K562 (cell line): ENCODE measurements at regions not wholly inside any gene's neighbourhood (a gene's known extent, or its start where the extent isn't known, plus 50 kb on each side); places are given as distances from the start of the nearest gene placed in this dataset.
A peak's percentile ranks its signal among the peaks of the same experiment; 100 is the strongest.

Source experiments
- ATAC-seq: fragments of 200-7000 bp; cut with Tn5 transposase; 3 replicates; pipeline ENCODE4 v1.9.1; 2020; ENCODE audit warnings: moderate library complexity
- BruUV-seq: library from RNA; stranded (reverse); fragments of 400-500 nt; replicated peaks from 2 replicates; lab custom pipeline; 2021; lab: Mats Ljungman, UMichigan
- CTCF ChIA-PET: fragments of 300-600 bp; formaldehyde crosslinking; extraction: SDS; loops from one replicate; lab custom pipeline; 2021; ENCODE audit warnings: low intra/inter-chr PET ratio; lab: Yijun Ruan, JAX
- POLR2A ChIA-PET: fragments of 300-600, 350-650 bp; sonication (Branson Sonifier 250); formaldehyde crosslinking; extraction: SDS; loops from one replicate; lab custom pipeline; 2021; ENCODE audit warnings: antibody characterized with exemption, inconsistent platforms; lab: Yijun Ruan, JAX
- DNase-seq, 4 experiments: peaks; one replicate each; pipeline versions ENCODE4 v3.0.0 to v3.0.0-alpha.2; 2011 to 2018; ENCODE audit warnings: low spot score in 3 of 4, mixed read lengths in 3 of 4; ENCODE audit errors: extremely low read depth in 1 of 4
- FAIRE-seq: peaks from 2 replicates; lab custom pipeline; 2011; peaks lifted over from hg19 to GRCh38; lab: Jason Lieb, UNC
- H2AFZ ChIP-seq: 2 replicates; pipeline ENCODE4 v1.6.0; 2011; ENCODE audit warnings: low read depth, low read length, control low read depth, inconsistent platforms
- H3K27ac ChIP-seq: fragments of 200-600 bp; 3 replicates; pipeline ENCODE4 v1.8.0; 2011; ENCODE audit warnings: low read depth, mild to moderate bottlenecking, control low read depth, inconsistent platforms, low read length, moderate library complexity, mixed read lengths; ENCODE audit errors: extremely low read depth
- H3K27me3 ChIP-seq, 2 experiments: fragments of 300-600 bp in 1 of 2; 2 replicates in 1 of 2; 3 replicates in 1 of 2; pipeline versions ENCODE4 v1.6.0 to v1.8.0; 2011; ENCODE audit warnings: inconsistent platforms in 2 of 2, low read length in 2 of 2, mild to moderate bottlenecking in 1 of 2, mixed read lengths in 1 of 2, moderate library complexity in 1 of 2; ENCODE audit not compliant: control insufficient read depth in 2 of 2, insufficient read depth in 2 of 2
- H3K36me3 ChIP-seq: fragments of 300-600 bp; 3 replicates; pipeline ENCODE4 v1.8.0; 2011; ENCODE audit warnings: mild to moderate bottlenecking, low read length, inconsistent platforms; ENCODE audit not compliant: control insufficient read depth, insufficient read depth
- H3K4me1 ChIP-seq, 2 experiments: fragments of 200-600 bp in 1 of 2; replicated peaks in 1 of 2; 2 replicates in 1 of 2; 3 replicates in 1 of 2; pipeline versions ENCODE4 v1.5.1 to v1.8.0; 2011; ENCODE audit warnings: inconsistent platforms in 2 of 2, low read length in 2 of 2, mild to moderate bottlenecking in 1 of 2, mixed read lengths in 1 of 2, moderate library complexity in 1 of 2; ENCODE audit not compliant: control insufficient read depth in 2 of 2, insufficient read depth in 2 of 2
- H3K4me2 ChIP-seq: 2 replicates; pipeline ENCODE4 v1.6.1; 2011; ENCODE audit warnings: low read length, control low read depth, inconsistent platforms, mixed read lengths; ENCODE audit not compliant: insufficient read depth
- H3K4me3 ChIP-seq: fragments of 200-600 bp; sonication (generic), shearing (Covaris generic); 2 replicates; pipeline ENCODE4 v1.5.1; 2016; ENCODE audit warnings: control low read depth, inconsistent platforms
- H3K79me2 ChIP-seq: fragments of 200-600 bp; 3 replicates; pipeline ENCODE4 v1.8.0; 2011; ENCODE audit warnings: low read length, inconsistent platforms; ENCODE audit not compliant: control insufficient read depth, insufficient read depth
- H3K9ac ChIP-seq, 2 experiments: 2 replicates each; pipeline versions ENCODE4 v1.6.0 to v1.6.1; 2011; ENCODE audit warnings: low read depth in 2 of 2, low read length in 2 of 2, control low read depth in 1 of 2, inconsistent platforms in 1 of 2, mild to moderate bottlenecking in 1 of 2, mixed read lengths in 1 of 2; ENCODE audit not compliant: insufficient read depth in 1 of 2
- H3K9me1 ChIP-seq: one replicate; pipeline ENCODE4 v1.6.0; 2011; ENCODE audit warnings: inconsistent platforms, mild to moderate bottlenecking, low read length, moderate library complexity; ENCODE audit not compliant: control insufficient read depth, insufficient read depth
- H3K9me3 ChIP-seq: replicated peaks from 2 replicates; pipeline ENCODE4 v1.5.1; 2011; ENCODE audit warnings: low read depth, low read length, inconsistent platforms; ENCODE audit not compliant: control insufficient read depth, insufficient read depth
- H4K20me1 ChIP-seq: replicated peaks from 2 replicates; pipeline ENCODE4 v1.6.1; 2011; ENCODE audit warnings: low read length, inconsistent platforms, mixed read lengths; ENCODE audit not compliant: control insufficient read depth, insufficient read depth
- C11orf30 ChIP-seq: fragments of 450-650 bp; IDR thresholded peaks from 2 replicates; pipeline ENCODE4 v1.6.1; 2016; ENCODE audit warnings: low read depth, mild to moderate bottlenecking
- E2F1 ChIP-seq: sonication (generic); formaldehyde crosslinking; IDR thresholded peaks from 2 replicates; pipeline ENCODE4 v1.8.1; 2023; ENCODE audit warnings: mild to moderate bottlenecking, missing genetic modification reagents, moderate library complexity
- HNRNPH1 ChIP-seq: fragments of 200-400 bp; formaldehyde crosslinking; optimal IDR thresholded peaks from 2 replicates; pipeline ENCODE3; 2017; ENCODE audit warnings: low read depth, mild to moderate bottlenecking, low read length, moderate library complexity
- KLF1 ChIP-seq: fragments of 450-650 bp; IDR thresholded peaks from 2 replicates; pipeline ENCODE4 v1.6.1; 2016; ENCODE audit warnings: missing genetic modification characterization, missing compliant biosample characterization
- MAFF ChIP-seq: IDR thresholded peaks from 2 replicates; pipeline ENCODE4 v1.6.1; 2012; ENCODE audit warnings: low read length, improper control_type of control experiment
- MAFG ChIP-seq: fragments of 450-650 bp; conservative IDR thresholded peaks from 2 replicates; pipeline ENCODE4 v1.6.1; 2016; ENCODE audit warnings: missing genetic modification characterization, missing compliant biosample characterization
- MAFK ChIP-seq: IDR thresholded peaks from 2 replicates; pipeline ENCODE4 v1.6.1; 2011; ENCODE audit warnings: low read length, improper control_type of control experiment
- MBD2 ChIP-seq: sonication (generic); IDR thresholded peaks from 2 replicates; pipeline ENCODE4 v1.6.1; 2016; ENCODE audit warnings: low read depth, borderline replicate concordance
- WHSC1 ChIP-seq: IDR thresholded peaks from one replicate; pipeline ENCODE4 v1.6.1; 2012; ENCODE audit warnings: low read length, control low read depth, inconsistent platforms
- ZNF316 ChIP-seq: fragments of 450-650 bp; IDR thresholded peaks from 2 replicates; pipeline ENCODE4 v1.6.1; 2016
- WGBS: fragments of 100-300 bp; shearing (Covaris generic); methylation state at CpG from one replicate; pipeline ENCODE4 v1.1.6; 2016; ENCODE audit warnings: low coverage, mixed read lengths; ENCODE audit not compliant: insufficient coverage; ENCODE audit errors: missing lambda C conversion rate; 5-methylcytosine and 5-hydroxymethylcytosine counted together
- in situ Hi-C: fragments of 300-500 bp; cut with MboI; formaldehyde crosslinking; loops from 4 replicates; pipeline ENCODE4 v1.15.0; 2018; ENCODE audit warnings: inconsistent platforms, mixed read lengths
- intact Hi-C: fragments of 100-400 bp; cut with micrococcal nuclease; formaldehyde crosslinking; loops from 2 replicates; pipeline ENCODE4 v1.14.2; 2022
- TF ChIP-seq, protein P1 (sequence below): fragments of 450-650 bp; formaldehyde crosslinking; IDR thresholded peaks from 2 replicates; pipeline ENCODE4 v1.4.0; 2022; ENCODE audit warnings: mild to moderate bottlenecking, moderate library complexity
- TF ChIP-seq, protein P2 (sequence below): fragments of 450-650 bp; IDR thresholded peaks from 2 replicates; pipeline ENCODE4 v1.6.1; 2016; ENCODE audit warnings: antibody characterized with exemption

- WGBS, result 0% methylated on average over 1 of the region's 1 CpG
- in situ Hi-C loops, result no loop called here
These were observed 302.9 kb upstream of the MBL2 start for GRCh38 chr10:53075469-53075868.

More at GRCh38 chr10:53075469-53075868, 302.9 kb upstream of the MBL2 start:
- intact Hi-C loops, result no loop called here
- Histone ChIP-seq H3K9me1 (no peaks in the 10 kb centered on the region), H2AFZ (no peak overlapping the region), H3K4me1 (no peaks in the 10 kb centered on the region), H3K4me3 (no peak overlapping the region), H3K79me2 (no peaks in the 10 kb centered on the region), H3K4me2 (no peak overlapping the region), H3K9ac (no peak overlapping the region), H3K27ac (no peak overlapping the region), H3K27me3 (no peaks in the 10 kb centered on the region), H4K20me1 (no peaks in the 10 kb centered on the region), H3K9me3 (peaks cover 2% of the 10 kb centered on the region; the same call in 1 of the 2 replicates), H3K36me3 (no peaks in the 10 kb centered on the region)
- ATAC-seq (no peak), FAIRE-seq (no peak), DNase-seq (no peak)
- ChIA-PET CTCF (no interaction called here), POLR2A (no interaction called here)
- TF ChIP-seq, protein P1, sequence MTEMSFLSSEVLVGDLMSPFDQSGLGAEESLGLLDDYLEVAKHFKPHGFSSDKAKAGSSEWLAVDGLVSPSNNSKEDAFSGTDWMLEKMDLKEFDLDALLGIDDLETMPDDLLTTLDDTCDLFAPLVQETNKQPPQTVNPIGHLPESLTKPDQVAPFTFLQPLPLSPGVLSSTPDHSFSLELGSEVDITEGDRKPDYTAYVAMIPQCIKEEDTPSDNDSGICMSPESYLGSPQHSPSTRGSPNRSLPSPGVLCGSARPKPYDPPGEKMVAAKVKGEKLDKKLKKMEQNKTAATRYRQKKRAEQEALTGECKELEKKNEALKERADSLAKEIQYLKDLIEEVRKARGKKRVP (CRISPR knock-in tag), result no peak
- TF ChIP-seq KLF1, result no peak
- peak; percentile 33; the same call in 1 of the 2 replicates for TF ChIP-seq MAFG
- TF ChIP-seq MBD2, result no peak
- TF ChIP-seq MAFK, result peak; percentile 77
- 0 out of 2 replicates have a peak, but pooled peaks have one; percentile 11 for TF ChIP-seq C11orf30
- TF ChIP-seq WHSC1, result no peak
- peak; percentile 77 for TF ChIP-seq MAFF
- no peak for TF ChIP-seq HNRNPH1
- TF ChIP-seq, protein P2, sequence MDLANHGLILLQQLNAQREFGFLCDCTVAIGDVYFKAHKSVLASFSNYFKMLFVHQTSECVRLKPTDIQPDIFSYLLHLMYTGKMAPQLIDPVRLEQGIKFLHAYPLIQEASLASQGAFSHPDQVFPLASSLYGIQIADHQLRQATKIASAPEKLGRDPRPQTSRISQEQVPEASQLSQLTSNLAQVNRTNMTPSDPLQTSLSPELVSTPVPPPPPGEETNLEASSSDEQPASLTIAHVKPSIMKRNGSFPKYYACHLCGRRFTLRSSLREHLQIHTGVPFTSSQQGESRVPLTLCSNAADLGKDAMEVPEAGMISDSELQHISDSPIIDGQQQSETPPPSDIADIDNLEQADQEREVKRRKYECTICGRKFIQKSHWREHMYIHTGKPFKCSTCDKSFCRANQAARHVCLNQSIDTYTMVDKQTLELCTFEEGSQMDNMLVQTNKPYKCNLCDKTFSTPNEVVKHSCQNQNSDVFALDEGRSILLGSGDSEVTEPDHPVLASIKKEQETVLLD, result no peak
- no peak for TF ChIP-seq E2F1 (CRISPR knock-in tag)
- TF ChIP-seq ZNF316, result 0 out of 2 replicates have a peak, but pooled peaks have one; percentile 36
- no TSS peak for BruUV-seq
